AG09319 (cell line): ENCODE measurements at regions not wholly inside any gene's neighbourhood (a gene's known extent, or its start where the extent isn't known, plus 50 kb on each side); places are given as distances from the start of the nearest gene placed in this dataset.

ENCODE experiments used
- DNase-seq: peaks from one replicate; pipeline ENCODE4 v3.0.0-alpha.2; 2010; ENCODE audit warnings: low read depth; ENCODE audit errors: extremely low read depth
- CTCF ChIP-seq: IDR thresholded peaks from 2 replicates; pipeline ENCODE4 v1.5.1; 2011; ENCODE audit warnings: low read depth, mild to moderate bottlenecking, inconsistent platforms, low read length, moderate library complexity

GRCh38 chr18:57286949-57287348 lies 65.4 kb upstream of the ST8SIA3 start:
- DNase-seq: no peak
- TF ChIP-seq CTCF: no peak

- no peak for TF ChIP-seq CTCF
- no peak for DNase-seq
Measured at GRCh38 chr18:57287766-57288165, 64.6 kb upstream of the ST8SIA3 start.

- TF ChIP-seq CTCF: no peak
- no peak for DNase-seq
Measured at GRCh38 chr18:57294547-57294946, 57.8 kb upstream of the ST8SIA3 start.

- no peak for TF ChIP-seq CTCF
- DNase-seq: no peak
Measured at GRCh38 chr18:57296336-57296735, 56.0 kb upstream of the ST8SIA3 start.

- DNase-seq: no peak
- no peak for TF ChIP-seq CTCF
Measured at GRCh38 chr18:57297306-57297705, 55.1 kb upstream of the ST8SIA3 start.

GRCh38 chr18:57299931-57300330 lies 52.4 kb upstream of the ST8SIA3 start:
- no peak for TF ChIP-seq CTCF

GRCh38 chr18:57301573-57302559 lies 50.5 kb upstream of the ST8SIA3 start:
- no peak for TF ChIP-seq CTCF
- DNase-seq: no peak

More at GRCh38 chr18:57299931-57300330, 52.4 kb upstream of the ST8SIA3 start:
- DNase-seq: no peak
